Hepatocyte (in vitro differentiated cells): ENCODE measurements at regions not wholly inside any gene's neighbourhood (a gene's known extent, or its start where the extent isn't known, plus 50 kb on each side); places are given as distances from the start of the nearest gene placed in this dataset.

ENCODE experiments used
- DNase-seq: peaks from one replicate; pipeline ENCODE4 v3.0.0-alpha.2; 2016; ENCODE audit warnings: low spot score
- H2AFZ ChIP-seq: fragments of 200-600 bp; sonication (generic); 2 replicates; pipeline ENCODE4 v1.6.0; 2016; ENCODE audit warnings: antibody characterized with exemption, mild to moderate bottlenecking
- H3K27ac ChIP-seq: fragments of 200-600 bp; sonication (generic); 2 replicates; pipeline ENCODE4 v1.5.1; 2016; ENCODE audit warnings: mild to moderate bottlenecking
- H3K27me3 ChIP-seq: fragments of 200-600 bp; sonication (generic); 2 replicates; pipeline ENCODE4 v1.6.1; 2016
- H3K36me3 ChIP-seq: fragments of 200-600 bp; sonication (generic); replicated peaks from 2 replicates; pipeline ENCODE4 v1.5.1; 2016; ENCODE audit warnings: low read depth; ENCODE audit not compliant: insufficient read depth
- H3K4me1 ChIP-seq: fragments of 200-600 bp; sonication (generic); 2 replicates; pipeline ENCODE4 v1.5.1; 2016; ENCODE audit warnings: mild to moderate bottlenecking, moderate library complexity; ENCODE audit not compliant: insufficient read depth
- H3K4me2 ChIP-seq: fragments of 200-600 bp; sonication (generic); 2 replicates; pipeline ENCODE4 v1.6.0; 2016
- H3K4me3 ChIP-seq: fragments of 200-600 bp; sonication (generic); 2 replicates; pipeline ENCODE4 v1.5.1; 2016; ENCODE audit warnings: mild to moderate bottlenecking
- H3K79me2 ChIP-seq: fragments of 200-600 bp; sonication (generic); 2 replicates; pipeline ENCODE4 v1.6.0; 2017; ENCODE audit warnings: mild to moderate bottlenecking
- H3K9me2 ChIP-seq: fragments of 200-600 bp; sonication (generic); replicated peaks from 2 replicates; pipeline ENCODE4 v1.6.0; 2017; ENCODE audit warnings: mild to moderate bottlenecking; ENCODE audit not compliant: insufficient read depth
- H3K9me3 ChIP-seq: fragments of 200-600 bp; sonication (generic); 2 replicates; pipeline ENCODE4 v1.5.1; 2016; ENCODE audit warnings: low read depth, mild to moderate bottlenecking
- H4K20me1 ChIP-seq: fragments of 200-600 bp; sonication (generic); 2 replicates; pipeline ENCODE4 v1.6.0; 2016; ENCODE audit warnings: mild to moderate bottlenecking; ENCODE audit not compliant: insufficient read depth, poor library complexity, severe bottlenecking
- CTCF ChIP-seq: fragments of 200-600 bp; sonication (generic); IDR thresholded peaks from 2 replicates; pipeline ENCODE4 v1.5.1; 2016; ENCODE audit warnings: antibody characterized with exemption, mild to moderate bottlenecking; ENCODE audit not compliant: poor library complexity
- EZH2 ChIP-seq: fragments of 200-600 bp; sonication (generic); IDR thresholded peaks from 2 replicates; pipeline ENCODE4 v1.6.1; 2016; ENCODE audit warnings: antibody characterized with exemption, mild to moderate bottlenecking, borderline replicate concordance
- EZH2phosphoT487 ChIP-seq: fragments of 200-600 bp; sonication (generic); IDR thresholded peaks from one replicate; pipeline ENCODE4 v1.6.1; 2018; ENCODE audit warnings: antibody characterized with exemption, mild to moderate bottlenecking, low read depth, moderate library complexity; ENCODE audit not compliant: unreplicated experiment, severe bottlenecking
- WGBS: methylation state at CpG from one replicate; pipeline ENCODE4 v1.1.6; 2016; ENCODE audit warnings: low lambda C conversion rate; ENCODE audit errors: missing lambda C conversion rate; 5-methylcytosine and 5-hydroxymethylcytosine counted together

DNA sequence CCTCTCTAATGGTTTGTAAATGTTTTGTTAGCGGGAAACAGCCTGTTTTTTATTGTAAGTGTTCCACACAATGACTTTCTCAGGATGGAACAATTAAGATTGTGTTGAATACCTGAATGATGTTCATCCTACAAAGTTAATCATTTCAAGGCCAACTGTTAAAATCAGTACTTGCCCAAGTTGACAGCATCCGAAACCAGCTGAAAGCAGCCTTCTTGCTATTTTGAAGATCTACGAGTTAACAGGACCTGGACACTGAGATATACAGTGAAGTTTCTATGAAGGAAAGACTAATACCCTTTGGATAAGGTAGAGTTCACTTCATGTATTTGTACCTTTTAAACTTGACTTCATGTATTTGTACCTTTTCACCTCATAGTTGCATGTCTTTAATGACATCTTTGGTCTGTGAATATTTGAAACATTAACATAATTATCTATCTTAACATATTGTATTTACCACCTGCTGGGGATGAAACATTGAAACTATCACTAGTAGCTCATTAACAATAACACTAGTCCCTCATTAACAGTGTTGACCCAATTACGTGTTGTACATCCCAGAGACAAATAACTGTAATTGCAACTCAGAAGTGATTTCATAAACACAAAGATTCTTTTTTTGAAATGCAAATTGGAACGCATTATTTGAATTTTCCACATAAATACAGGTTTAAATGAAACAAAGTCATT lies 556.0 kb upstream of the MEX3C start:
- H3K36me3 ChIP-seq: no peaks in the 10 kb centered on the region
- H3K27ac ChIP-seq: no peak overlapping the region
- no peak for TF ChIP-seq EZH2phosphoT487
- TF ChIP-seq CTCF: no peak
- TF ChIP-seq EZH2: no peak
- H2AFZ ChIP-seq: no peak overlapping the region
- no peaks in the 10 kb centered on the region for H3K79me2 ChIP-seq
- DNase-seq: no peak
- H3K4me1 ChIP-seq: no peaks in the 10 kb centered on the region
- H3K9me3 ChIP-seq: no peaks in the 10 kb centered on the region
- no peaks in the 10 kb centered on the region for H3K9me2 ChIP-seq
- 77% methylated on average over 5 of the region's 5 CpGs for WGBS
- H3K27me3 ChIP-seq: no peaks in the 10 kb centered on the region
- no peaks in the 10 kb centered on the region for H4K20me1 ChIP-seq
- no peak overlapping the region for H3K4me2 ChIP-seq
- no peak overlapping the region for H3K4me3 ChIP-seq

DNA sequence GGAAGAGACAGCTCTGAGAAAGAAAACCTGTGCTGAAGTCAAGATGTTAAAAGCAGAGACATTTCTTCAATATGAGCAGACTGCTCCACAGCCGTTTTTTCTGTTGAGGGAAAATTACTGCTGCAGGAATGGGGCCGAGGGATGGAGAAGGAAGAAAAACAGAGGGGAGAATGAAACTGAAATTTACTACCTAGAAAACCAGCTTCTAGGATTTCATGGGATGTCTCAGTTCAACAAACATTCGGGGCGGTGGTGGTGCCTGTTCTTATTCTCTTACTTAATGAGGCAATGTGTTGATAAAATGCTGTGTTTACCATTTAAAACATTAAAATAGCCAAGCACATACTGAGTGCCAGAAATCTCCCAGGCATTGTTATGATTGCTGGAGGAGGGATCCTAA lies 557.1 kb upstream of the MEX3C start:
- Histone ChIP-seq H3K79me2 (no peaks in the 10 kb centered on the region), H2AFZ (no peak overlapping the region), H3K9me3 (no peaks in the 10 kb centered on the region), H3K36me3 (no peaks in the 10 kb centered on the region), H3K4me1 (no peaks in the 10 kb centered on the region), H4K20me1 (no peaks in the 10 kb centered on the region), H3K4me3 (no peak overlapping the region), H3K4me2 (no peak overlapping the region), H3K27me3 (no peaks in the 10 kb centered on the region), H3K9me2 (no peaks in the 10 kb centered on the region), H3K27ac (no peak overlapping the region)
- 53% methylated on average over 4 of the region's 4 CpGs for WGBS
- TF ChIP-seq CTCF: no peak
- TF ChIP-seq EZH2phosphoT487: no peak
- DNase-seq: no peak

GRCh38 chr18:51757255-51757924 lies 559.9 kb upstream of the MEX3C start:
- 75% methylated on average over 5 of the region's 5 CpGs for WGBS
- no peaks in the 10 kb centered on the region for H3K4me1 ChIP-seq
- H3K79me2 ChIP-seq: no peaks in the 10 kb centered on the region
- H3K36me3 ChIP-seq: no peaks in the 10 kb centered on the region
- H3K9me3 ChIP-seq: no peaks in the 10 kb centered on the region
- no peak overlapping the region for H2AFZ ChIP-seq
- H3K9me2 ChIP-seq: no peaks in the 10 kb centered on the region
- no peaks in the 10 kb centered on the region for H4K20me1 ChIP-seq
- no peak overlapping the region for H3K4me3 ChIP-seq
- H3K4me2 ChIP-seq: no peak overlapping the region
- peak; percentile 13 for DNase-seq
- no peak overlapping the region for H3K27ac ChIP-seq
- TF ChIP-seq EZH2phosphoT487 (no peak), CTCF (no peak), EZH2 (no peak)
- no peaks in the 10 kb centered on the region for H3K27me3 ChIP-seq
